DMS 273 (cell line): ENCODE measurements at regions not wholly inside any gene's neighbourhood (a gene's known extent, or its start where the extent isn't known, plus 50 kb on each side); places are given as distances from the start of the nearest gene placed in this dataset.
A peak's percentile ranks its signal among the peaks of the same experiment; 100 is the strongest.

Experiments
- DNase-seq: peaks from one replicate; lab custom pipeline; 2025; ENCODE audit not compliant: unreplicated experiment; lab: John Stamatoyannopoulos, UW

GRCh38 chr2:51120754-51121280 lies 88.9 kb upstream of the NRXN1 start:
- DNase-seq, result no peak

- no peak for DNase-seq
These were observed 79.6 kb upstream of the NRXN1 start for GRCh38 chr2:51111532-51111931.

GRCh38 chr2:51108794-51109193 lies 76.9 kb upstream of the NRXN1 start:
- no peak for DNase-seq

- peak; percentile 13 for DNase-seq
These were observed 75.9 kb upstream of the NRXN1 start for GRCh38 chr2:51107841-51108240.

GRCh38 chr2:51105811-51106210 lies 73.9 kb upstream of the NRXN1 start:
- no peak for DNase-seq

- no peak for DNase-seq
These were observed 71.3 kb upstream of the NRXN1 start for GRCh38 chr2:51103205-51103604.

- peak; percentile 17 for DNase-seq
These were observed 61.1 kb upstream of the NRXN1 start for GRCh38 chr2:51093016-51093415.

- no peak for DNase-seq
These were observed 53.6 kb upstream of the NRXN1 start for GRCh38 chr2:51085420-51086068.

- DNase-seq, result peak; percentile 3
These were observed 52.8 kb upstream of the NRXN1 start for GRCh38 chr2:51084750-51085149.
